Neuronal stem cell (in vitro differentiated cells): ENCODE measurements at regions not wholly inside any gene's neighbourhood (a gene's known extent, or its start where the extent isn't known, plus 50 kb on each side); places are given as distances from the start of the nearest gene placed in this dataset.

Source experiments
- DNase-seq: peaks from one replicate; pipeline ENCODE4 v3.0.0-alpha.2; 2013; ENCODE audit warnings: low spot score
- H2AFZ ChIP-seq: one replicate; pipeline ENCODE4 v1.6.1; 2013; ENCODE audit warnings: mild to moderate bottlenecking, low read length, inconsistent platforms
- H2AK5ac ChIP-seq: 2 replicates; pipeline ENCODE4 v1.6.1; 2013; ENCODE audit warnings: low read depth, mild to moderate bottlenecking, inconsistent platforms, low read length, moderate library complexity, mixed read lengths
- H2BK120ac ChIP-seq: 2 replicates; pipeline ENCODE4 v1.6.1; 2013; ENCODE audit warnings: low read depth, mild to moderate bottlenecking, inconsistent platforms, low read length, moderate library complexity, mixed read lengths
- H2BK12ac ChIP-seq: one replicate; pipeline ENCODE4 v1.6.1; 2013; ENCODE audit warnings: low read length, inconsistent platforms
- H2BK15ac ChIP-seq: 2 replicates; pipeline ENCODE4 v1.6.1; 2013; ENCODE audit warnings: mild to moderate bottlenecking, low read length, inconsistent platforms, mixed read lengths
- H2BK5ac ChIP-seq: one replicate; pipeline ENCODE4 v1.6.1; 2013; ENCODE audit warnings: inconsistent platforms, mild to moderate bottlenecking, low read length, moderate library complexity
- H3K14ac ChIP-seq: one replicate; pipeline ENCODE4 v1.6.1; 2013; ENCODE audit warnings: low read length, inconsistent platforms
- H3K18ac ChIP-seq: 2 replicates; pipeline ENCODE4 v1.6.1; 2013; ENCODE audit warnings: low read length, inconsistent platforms
- H3K23ac ChIP-seq: 2 replicates; pipeline ENCODE4 v1.6.1; 2013; ENCODE audit warnings: low read depth, mild to moderate bottlenecking, mixed read lengths, low read length, inconsistent platforms; ENCODE audit not compliant: poor library complexity
- H3K27ac ChIP-seq: replicated peaks from 3 replicates; pipeline ENCODE4 v1.5.1; 2013; ENCODE audit warnings: low read length, inconsistent platforms
- H3K27me3 ChIP-seq, 3 experiments: 2 replicates each; pipeline ENCODE4 v1.6.1; 2013; ENCODE audit warnings: low read length in 3 of 3, mild to moderate bottlenecking in 2 of 3, inconsistent platforms in 1 of 3, low read depth in 1 of 3, mixed read lengths in 1 of 3, moderate library complexity in 1 of 3; ENCODE audit not compliant: control insufficient read depth in 3 of 3, insufficient read depth in 3 of 3
- H3K36me3 ChIP-seq, 2 donors: replicated peaks in 1 of 2; 2 replicates each; pipeline ENCODE4 v1.6.1; 2013; ENCODE audit warnings: low read length in 2 of 2; ENCODE audit not compliant: control insufficient read depth in 2 of 2, insufficient read depth in 2 of 2
- H3K4ac ChIP-seq: 2 replicates; pipeline ENCODE4 v1.6.1; 2013; ENCODE audit warnings: inconsistent platforms, mild to moderate bottlenecking, low read length, moderate library complexity
- H3K4me1 ChIP-seq, 2 donors: 1 replicate in 1 of 2; 2 replicates in 1 of 2; pipeline ENCODE4 v1.6.1; 2013; ENCODE audit warnings: low read length in 2 of 2, low read depth in 1 of 2; ENCODE audit not compliant: control insufficient read depth in 2 of 2, insufficient read depth in 1 of 2
- H3K4me2 ChIP-seq: one replicate; pipeline ENCODE4 v1.6.1; 2013; ENCODE audit warnings: mild to moderate bottlenecking, low read length, inconsistent platforms; ENCODE audit not compliant: insufficient read depth, poor library complexity, severe bottlenecking
- H3K4me3 ChIP-seq, 2 donors: 2 replicates each; pipeline ENCODE4 v1.5.1; 2013; ENCODE audit warnings: low read length in 2 of 2, mild to moderate bottlenecking in 2 of 2, inconsistent platforms in 1 of 2, moderate library complexity in 1 of 2
- H3K79me1 ChIP-seq: one replicate; pipeline ENCODE4 v1.6.1; 2013; ENCODE audit warnings: low read depth, mild to moderate bottlenecking, inconsistent platforms, low read length, moderate library complexity
- H3K9ac ChIP-seq: one replicate; pipeline ENCODE4 v1.6.1; 2013; ENCODE audit warnings: mild to moderate bottlenecking, low read depth, low read length, inconsistent platforms; ENCODE audit not compliant: poor library complexity
- H3K9me3 ChIP-seq, 2 donors: replicated peaks in 1 of 2; 2 replicates each; pipeline versions ENCODE3 to v1.6.1; 2013; ENCODE audit warnings: low read length in 2 of 2, mild to moderate bottlenecking in 2 of 2, inconsistent platforms in 1 of 2, low read depth in 1 of 2, mixed read lengths in 1 of 2, moderate library complexity in 1 of 2; ENCODE audit not compliant: control insufficient read depth in 2 of 2, insufficient read depth in 1 of 2
- H4K8ac ChIP-seq: one replicate; pipeline ENCODE4 v1.6.1; 2013; ENCODE audit warnings: low read depth, mild to moderate bottlenecking, inconsistent platforms, low read length, moderate library complexity
- H4K91ac ChIP-seq: one replicate; pipeline ENCODE4 v1.6.1; 2013; ENCODE audit warnings: low read length, low read depth, mild to moderate bottlenecking, inconsistent platforms; ENCODE audit not compliant: poor library complexity
- WGBS, 2 donors: extraction: QIAGEN DNeasy Blood & Tissue Kit; methylation state at CpG; one replicate each; pipeline ENCODE4 v1.1.7; 2013; ENCODE audit warnings: missing lambda C conversion rate in 2 of 2, mixed read lengths in 1 of 2; ENCODE audit not compliant: insufficient read length in 2 of 2, insufficient replicate concordance in 1 of 2; ENCODE audit errors: extremely low coverage in 2 of 2; 5-methylcytosine and 5-hydroxymethylcytosine counted together

GRCh38 chr5:68962757-68963484, 130.9 kb upstream of the SLC30A5 start:
- no peak overlapping the region for H3K27ac ChIP-seq
- H2AK5ac ChIP-seq = no peak overlapping the region
- H4K91ac ChIP-seq = no peak overlapping the region
- H3K36me3 ChIP-seq = no peaks in the 10 kb centered on the region
- no peaks in the 10 kb centered on the region for H3K27me3 ChIP-seq
- no peak overlapping the region for H2BK15ac ChIP-seq
- H3K9ac ChIP-seq = no peak overlapping the region
- no peak overlapping the region for H3K4me3 ChIP-seq
- no peaks in the 10 kb centered on the region for H3K4me1 ChIP-seq
- H4K8ac ChIP-seq = no peak overlapping the region
- no peak overlapping the region for H2BK12ac ChIP-seq
- H3K14ac ChIP-seq = no peak overlapping the region
- H2BK120ac ChIP-seq = no peak overlapping the region
- H3K9me3 ChIP-seq = peaks cover 0 to 4% of the 10 kb centered on the region in 2 donors
- peak; percentile 46 for DNase-seq
- peak overlapping the region; percentile 80 for H2AFZ ChIP-seq
- no peak overlapping the region for H3K4ac ChIP-seq
- H3K4me2 ChIP-seq = no peak overlapping the region
- H3K23ac ChIP-seq = no peak overlapping the region
- no peak overlapping the region for H2BK5ac ChIP-seq
- no CpG with 5 or more reads among the region's 16 CpGs for WGBS, 2 donors
- no peaks in the 10 kb centered on the region for H3K79me1 ChIP-seq
- H3K18ac ChIP-seq = no peak overlapping the region

GRCh38 chr5:68964679-68965078, 129.1 kb upstream of the SLC30A5 start:
- no peak overlapping the region for H4K8ac ChIP-seq
- peak overlapping the region; percentile 34 for H4K91ac ChIP-seq
- H3K79me1 ChIP-seq = no peaks in the 10 kb centered on the region
- H3K27ac ChIP-seq = no peak overlapping the region
- H3K9ac ChIP-seq = peak overlapping the region; percentile 73
- no peaks in the 10 kb centered on the region for H3K4me1 ChIP-seq
- peaks cover 0 to 4% of the 10 kb centered on the region in 2 donors for H3K9me3 ChIP-seq
- no peaks in the 10 kb centered on the region for H3K36me3 ChIP-seq
- H3K27me3 ChIP-seq = no peaks in the 10 kb centered on the region
- H2BK12ac ChIP-seq = no peak overlapping the region
- H2BK15ac ChIP-seq = no peak overlapping the region
- H3K4me2 ChIP-seq = no peak overlapping the region
- DNase-seq = no peak
- no peak overlapping the region for H2BK120ac ChIP-seq
- peak overlapping the region; percentile 46 for H3K23ac ChIP-seq
- peak overlapping the region; percentile 39 for H3K14ac ChIP-seq
- H3K4me3 ChIP-seq = peak overlapping the region in 1 of 2 donors; percentile 69
- 100% methylated on average over 3 of the region's 3 CpGs for WGBS, 2 donors
- H2AK5ac ChIP-seq = no peak overlapping the region
- H3K18ac ChIP-seq = no peak overlapping the region
- no peak overlapping the region for H2BK5ac ChIP-seq
- no peak overlapping the region for H2AFZ ChIP-seq
- H3K4ac ChIP-seq = no peak overlapping the region

- Histone ChIP-seq H3K79me1 (no peaks in the 10 kb centered on the region), H3K36me3 (no peaks in the 10 kb centered on the region), H3K4ac (no peak overlapping the region), H3K4me1 (no peaks in the 10 kb centered on the region), H3K18ac (no peak overlapping the region), H3K4me3 (peak overlapping the region in 1 of 2 donors; percentile 16), H2BK120ac (no peak overlapping the region), H3K4me2 (no peak overlapping the region), H3K9ac (no peak overlapping the region), H3K23ac (no peak overlapping the region), H4K91ac (no peak overlapping the region), H2BK15ac (no peak overlapping the region), H3K27me3 (no peaks in the 10 kb centered on the region), H2BK5ac (no peak overlapping the region), H2AFZ (no peak overlapping the region), H4K8ac (no peak overlapping the region), H3K27ac (no peak overlapping the region), H2AK5ac (no peak overlapping the region), H3K14ac (no peak overlapping the region), H2BK12ac (no peak overlapping the region), H3K9me3 (peaks cover 0 to 4% of the 10 kb centered on the region in 2 donors)
- DNase-seq = no peak
- 100% methylated on average over 1 of the region's 3 CpGs; no CpG with 5 or more reads in 1 of the 2 donors for WGBS, 2 donors
Measured at GRCh38 chr5:68965926-68966325, 127.9 kb upstream of the SLC30A5 start.

GRCh38 chr5:68966596-68966995, 127.2 kb upstream of the SLC30A5 start:
- Histone ChIP-seq H3K18ac (no peak overlapping the region), H4K8ac (no peak overlapping the region), H3K79me1 (no peaks in the 10 kb centered on the region), H4K91ac (no peak overlapping the region), H3K4me2 (no peak overlapping the region), H3K4me1 (no peaks in the 10 kb centered on the region), H3K4me3 (no peak overlapping the region), H3K27ac (no peak overlapping the region), H2BK5ac (no peak overlapping the region), H3K36me3 (no peaks in the 10 kb centered on the region), H3K27me3 (no peaks in the 10 kb centered on the region), H3K9me3 (peaks cover 0 to 4% of the 10 kb centered on the region in 2 donors), H2AFZ (no peak overlapping the region), H2BK120ac (no peak overlapping the region), H2BK15ac (no peak overlapping the region), H3K14ac (no peak overlapping the region), H2BK12ac (no peak overlapping the region), H2AK5ac (no peak overlapping the region), H3K4ac (no peak overlapping the region), H3K23ac (no peak overlapping the region), H3K9ac (no peak overlapping the region)
- no peak for DNase-seq
- no CpG with 5 or more reads among the region's 5 CpGs for WGBS, 2 donors
